Dermis blood vessel endothelial cell (primary cell): ENCODE measurements at regions not wholly inside any gene's neighbourhood (a gene's known extent, or its start where the extent isn't known, plus 50 kb on each side); places are given as distances from the start of the nearest gene placed in this dataset.
"Not testable (repeated sequence)": the region's sequence is repeated elsewhere in the genome, so short reads cannot be mapped to it uniquely, and the experiment has no call there.

Source experiments
- DNase-seq: peaks from one replicate; pipeline ENCODE4 v3.0.0; 2010

DNA sequence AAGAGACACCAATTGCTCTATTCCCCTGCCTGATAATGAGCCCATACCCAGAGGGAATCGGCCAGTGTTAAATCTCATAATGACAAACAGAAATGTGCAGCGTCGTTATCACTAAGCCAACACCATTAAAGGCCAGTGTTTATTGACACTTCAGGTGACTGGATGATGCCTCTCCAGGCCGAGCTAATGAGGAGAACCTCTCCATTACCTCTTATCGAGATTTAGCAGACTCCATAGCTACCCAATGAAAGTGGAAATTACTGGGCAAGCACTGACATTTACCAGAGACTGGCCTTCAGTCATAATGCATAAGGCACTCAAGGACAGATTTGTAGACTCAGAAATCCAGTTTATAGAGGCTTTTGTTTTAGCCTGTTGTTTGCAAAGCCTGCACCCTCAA, 669.5 kb downstream of the MAFB start:
- no peak for DNase-seq

DNA sequence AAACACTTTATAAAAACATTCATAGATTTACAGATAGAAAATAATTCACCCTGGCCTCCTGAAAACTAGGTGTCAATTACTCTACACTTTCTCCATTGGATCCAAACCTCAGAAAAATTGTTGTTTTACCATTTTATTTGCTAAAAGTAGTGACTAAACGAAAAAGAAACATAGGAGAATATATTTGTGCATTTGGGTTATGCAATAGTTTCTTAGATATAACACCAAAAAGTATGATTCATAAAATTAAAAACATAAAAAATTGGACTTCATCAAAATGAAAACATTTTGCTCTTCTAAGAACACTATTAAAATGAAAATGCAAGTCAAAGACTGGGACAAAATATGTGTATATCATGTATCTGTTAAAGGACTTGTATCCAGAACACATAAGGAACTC, 671.3 kb downstream of the MAFB start:
- no peak for DNase-seq

DNA sequence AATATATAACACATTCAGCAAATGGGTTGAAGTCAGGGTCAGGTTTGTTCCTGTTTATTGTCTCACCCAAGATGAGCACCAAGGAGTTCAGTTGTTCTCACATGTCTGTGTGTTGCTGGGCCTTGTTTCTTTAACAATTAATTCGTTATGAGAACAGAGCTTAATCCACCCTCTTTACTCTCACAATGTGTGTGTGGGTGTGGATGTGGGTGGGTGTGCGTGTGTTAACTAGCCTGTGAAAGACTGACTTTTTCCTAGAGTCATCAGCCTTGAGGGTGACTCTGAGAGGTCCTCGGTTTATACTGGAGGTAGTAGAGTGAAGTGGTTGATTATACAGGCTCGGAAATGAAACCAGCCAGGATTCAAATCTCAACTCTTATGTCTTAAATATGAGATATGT, 672.1 kb downstream of the MAFB start:
- DNase-seq = no peak

DNA sequence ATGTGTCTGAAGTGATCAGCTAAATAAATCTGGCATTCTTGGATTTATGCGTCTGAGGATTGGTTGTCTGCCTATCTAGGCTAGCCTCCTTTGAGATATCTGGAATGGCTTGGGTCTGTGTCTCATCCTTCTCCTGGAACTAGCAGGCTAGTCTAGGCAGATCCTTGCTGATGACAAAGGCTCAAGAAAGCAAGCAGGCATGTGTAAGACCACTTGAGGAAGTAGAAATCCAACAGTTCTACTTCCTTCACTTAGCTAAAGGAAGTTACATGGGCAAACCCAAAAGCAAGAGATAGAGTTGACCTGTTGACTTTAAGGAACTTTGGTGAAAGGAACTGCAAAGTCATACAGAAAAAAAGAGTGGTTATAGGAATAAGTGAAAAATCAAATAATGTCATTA, 672.6 kb downstream of the MAFB start:
- DNase-seq = no peak

DNA sequence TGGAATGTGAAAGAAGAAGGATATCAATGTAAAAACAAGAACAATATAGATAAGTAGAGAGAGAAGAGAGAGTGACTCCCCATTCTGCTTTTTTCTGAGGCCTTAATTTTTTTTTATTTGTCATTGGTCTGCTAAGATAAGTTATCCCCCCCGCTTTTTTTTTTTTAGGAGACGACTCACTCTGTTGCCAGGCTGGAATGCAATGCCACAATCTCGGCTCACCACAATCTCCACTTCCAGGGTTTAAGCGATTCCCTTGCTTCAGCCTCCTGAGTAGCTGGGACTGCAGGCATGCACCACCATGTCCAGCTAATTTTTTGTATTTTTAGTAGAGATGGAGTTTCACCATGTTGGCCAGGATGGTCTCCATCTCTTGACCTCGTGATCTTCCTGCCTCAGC, 677.0 kb downstream of the MAFB start:
- not testable (repeated sequence) for DNase-seq

DNA sequence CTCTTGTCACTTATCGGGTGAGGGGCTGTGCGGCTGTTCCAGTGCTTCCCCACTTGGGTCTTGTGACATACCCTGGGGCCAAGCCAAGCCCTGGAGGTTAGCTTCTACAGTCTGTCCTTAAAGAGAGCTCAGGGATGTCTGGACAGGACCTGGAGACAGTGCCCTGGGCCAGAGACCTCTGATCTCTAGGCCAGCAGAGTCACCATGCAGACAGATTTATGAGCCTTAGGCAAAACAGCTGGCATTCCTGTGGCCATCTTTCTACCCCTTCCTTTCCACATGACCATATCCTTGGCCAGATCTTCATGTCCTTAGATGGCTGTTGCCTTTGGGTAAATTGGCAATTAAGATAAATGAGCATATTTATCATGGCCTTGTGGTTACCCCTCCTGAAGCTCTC, 678.6 kb downstream of the MAFB start:
- DNase-seq = no peak

DNA sequence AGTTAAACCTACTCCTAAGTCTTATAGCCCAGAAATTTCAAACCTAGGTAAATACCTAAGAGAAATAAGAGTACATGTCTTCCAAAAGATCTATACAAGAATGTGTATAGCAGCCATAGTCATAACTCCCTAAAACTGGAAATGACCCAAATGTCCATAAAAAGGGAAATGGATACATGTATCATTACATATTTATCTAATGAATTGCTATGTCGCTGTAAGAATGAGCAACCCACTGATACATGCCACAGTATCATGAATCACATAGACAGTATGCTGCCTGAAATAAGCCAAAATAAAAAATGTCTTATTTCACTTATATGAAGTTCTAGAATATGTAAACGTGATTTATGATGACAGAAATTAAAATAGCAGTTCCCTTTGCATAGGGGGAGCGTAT, 679.5 kb downstream of the MAFB start:
- no peak for DNase-seq

DNA sequence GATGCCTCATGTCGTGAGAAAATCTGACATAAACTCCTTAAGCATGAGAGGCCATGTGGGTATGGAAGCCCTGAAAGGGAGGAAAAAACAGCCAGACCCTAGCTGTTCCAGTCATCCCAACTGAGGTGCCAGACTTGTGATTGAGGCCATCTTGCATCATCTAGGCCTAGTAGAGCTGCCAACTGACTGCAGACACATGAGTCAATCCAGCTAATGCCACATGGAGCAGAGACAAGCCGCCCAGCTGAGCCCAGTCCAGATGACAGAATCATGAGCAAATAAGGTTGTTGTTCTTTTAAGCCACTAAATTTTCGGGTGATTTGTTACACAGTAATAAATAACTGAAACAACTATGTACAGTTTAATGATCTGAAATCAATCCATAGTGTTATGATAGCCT, 680.9 kb downstream of the MAFB start:
- DNase-seq = no peak

DNA sequence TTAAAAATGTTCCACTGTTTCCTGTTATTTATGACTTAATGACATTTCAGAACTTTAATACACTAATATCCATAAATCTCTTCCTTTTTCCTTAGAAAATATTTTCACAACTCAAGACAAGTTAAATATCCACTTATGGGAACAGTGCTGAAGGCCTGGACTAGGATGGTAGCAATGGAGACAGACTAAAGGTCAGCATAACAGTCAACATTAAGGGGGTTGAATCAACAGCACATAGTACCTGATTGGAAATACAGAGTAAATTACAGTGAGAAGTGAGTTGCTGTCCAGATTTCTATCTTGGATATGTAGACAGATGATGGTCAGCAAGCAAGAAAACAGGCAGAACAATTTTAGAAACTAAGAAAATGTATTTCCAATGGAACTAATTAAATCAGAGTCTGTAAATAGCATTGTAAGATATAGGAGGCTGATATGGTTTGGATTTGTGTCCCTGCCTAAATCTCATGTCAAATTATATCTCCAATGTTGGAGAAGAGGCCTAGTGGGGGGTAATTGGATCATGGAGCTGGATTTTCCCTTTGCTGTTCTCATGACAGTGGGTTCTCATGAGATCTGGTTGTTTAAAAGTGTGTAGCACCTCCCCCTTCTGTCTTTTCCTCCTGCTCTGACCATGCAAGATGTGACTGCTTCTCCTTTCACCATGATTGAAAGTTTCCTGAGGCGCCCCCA, 682.7 kb downstream of the MAFB start:
- DNase-seq = no peak

DNA sequence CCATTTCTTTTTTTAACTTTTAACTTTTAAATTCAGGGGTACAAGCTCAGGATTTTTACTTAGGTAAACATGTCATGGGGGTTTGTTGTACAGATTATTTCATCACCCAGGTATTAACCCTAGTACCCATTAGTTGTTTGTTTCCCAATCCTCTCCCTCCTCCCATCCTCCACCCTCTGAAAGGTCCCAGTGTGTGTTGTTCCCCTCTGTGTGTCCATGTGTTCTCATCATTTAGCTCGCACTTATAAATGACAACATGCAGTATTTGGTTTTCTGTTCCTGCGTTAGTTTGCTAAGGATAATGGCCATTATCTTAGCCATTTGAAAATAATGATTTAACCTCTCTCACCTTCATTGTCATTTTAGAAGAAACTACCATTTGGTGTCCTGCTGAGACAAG, 684.9 kb downstream of the MAFB start:
- not testable (repeated sequence) for DNase-seq

DNA sequence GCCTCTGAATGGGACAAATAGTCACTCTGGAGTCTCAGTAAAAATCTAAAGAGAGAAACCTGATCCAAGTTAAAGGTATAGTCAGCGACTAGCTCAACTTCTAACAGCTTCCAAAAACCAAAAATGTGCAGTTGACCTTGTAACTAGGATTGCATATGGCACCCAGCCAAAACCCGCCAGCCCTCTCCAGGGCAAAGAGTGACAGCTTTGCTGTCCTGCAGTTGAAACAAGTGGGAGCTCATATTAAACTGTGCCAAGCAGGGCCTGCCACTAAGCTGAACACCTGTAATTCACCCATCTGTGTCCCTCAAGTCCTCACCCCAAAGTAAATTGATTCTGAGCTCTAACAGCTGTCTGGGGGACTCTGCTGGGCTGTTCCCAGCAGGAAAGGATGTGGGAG, 695.3 kb downstream of the MAFB start:
- DNase-seq = no peak

DNA sequence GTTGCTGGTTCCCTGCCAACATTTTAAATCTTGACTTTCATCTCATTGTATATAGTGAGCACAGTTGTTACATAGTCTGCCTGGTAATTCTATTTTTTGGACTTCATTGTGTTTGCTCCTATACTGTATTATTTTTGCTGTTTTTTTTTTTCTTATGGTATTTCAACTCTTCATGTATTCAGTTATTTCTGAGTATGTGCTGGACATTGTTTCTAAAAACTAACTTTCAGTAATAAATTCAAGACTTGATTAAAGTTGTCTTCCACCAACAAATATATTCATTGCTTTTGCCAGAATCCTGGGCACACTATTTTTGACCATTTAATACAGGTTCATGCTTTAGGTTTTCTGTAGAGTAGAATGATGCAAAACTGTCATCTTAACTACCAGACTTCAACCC, 698.3 kb downstream of the MAFB start:
- no peak for DNase-seq

DNA sequence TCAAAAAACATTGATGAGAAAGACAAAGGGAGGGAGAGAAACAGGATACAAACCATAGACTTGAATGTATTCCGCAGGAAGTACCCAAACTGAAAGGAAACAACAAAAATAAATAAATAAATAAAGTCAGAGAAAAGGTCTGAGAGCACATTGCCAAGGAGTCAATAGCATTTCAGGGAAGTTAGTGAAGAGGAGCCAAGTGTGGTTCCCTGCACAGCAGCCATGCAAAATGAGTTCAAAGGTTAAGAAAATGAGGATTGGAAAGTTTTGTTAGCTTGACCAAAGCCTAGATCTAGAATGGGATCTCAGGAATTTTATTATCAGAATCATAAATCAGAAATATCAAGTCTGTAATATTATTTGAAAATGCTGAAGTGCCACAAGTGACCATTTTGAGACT, 700.0 kb downstream of the MAFB start:
- no peak for DNase-seq

DNA sequence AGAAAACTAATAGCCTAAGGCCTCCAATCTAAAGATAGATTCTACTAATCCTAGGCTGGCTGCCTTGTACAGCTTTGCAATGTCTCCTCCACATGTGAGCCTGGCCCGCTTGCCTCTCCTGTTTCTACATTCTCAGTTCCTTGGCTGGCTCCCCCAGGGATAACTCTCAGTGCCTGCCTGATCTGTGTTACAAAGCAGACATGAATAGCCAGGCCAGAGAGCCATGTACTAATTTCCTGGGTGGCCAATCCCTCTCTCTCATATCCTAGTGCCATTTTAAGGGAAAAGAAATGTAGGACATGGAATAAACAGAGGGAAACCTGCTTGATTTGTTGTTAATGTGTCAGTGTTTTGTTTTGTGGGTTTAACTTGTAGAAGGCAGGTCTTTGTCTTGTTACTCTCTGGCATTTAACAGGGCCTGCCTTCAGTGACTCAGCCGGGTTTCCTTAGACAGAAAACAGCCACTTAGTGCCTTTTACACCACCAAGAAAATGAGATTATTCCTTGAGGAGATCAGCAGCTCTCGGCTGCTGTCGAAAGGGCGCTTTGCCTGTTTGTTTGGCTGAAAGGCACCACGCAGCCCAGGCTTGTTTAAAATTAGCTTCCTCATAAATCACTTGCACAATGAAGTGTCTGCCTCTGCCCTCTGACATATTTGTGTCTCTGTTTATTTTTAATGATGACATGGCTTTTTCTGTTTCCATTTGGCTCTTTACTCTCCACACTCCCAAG, 702.7 kb downstream of the MAFB start:
- DNase-seq = no peak

DNA sequence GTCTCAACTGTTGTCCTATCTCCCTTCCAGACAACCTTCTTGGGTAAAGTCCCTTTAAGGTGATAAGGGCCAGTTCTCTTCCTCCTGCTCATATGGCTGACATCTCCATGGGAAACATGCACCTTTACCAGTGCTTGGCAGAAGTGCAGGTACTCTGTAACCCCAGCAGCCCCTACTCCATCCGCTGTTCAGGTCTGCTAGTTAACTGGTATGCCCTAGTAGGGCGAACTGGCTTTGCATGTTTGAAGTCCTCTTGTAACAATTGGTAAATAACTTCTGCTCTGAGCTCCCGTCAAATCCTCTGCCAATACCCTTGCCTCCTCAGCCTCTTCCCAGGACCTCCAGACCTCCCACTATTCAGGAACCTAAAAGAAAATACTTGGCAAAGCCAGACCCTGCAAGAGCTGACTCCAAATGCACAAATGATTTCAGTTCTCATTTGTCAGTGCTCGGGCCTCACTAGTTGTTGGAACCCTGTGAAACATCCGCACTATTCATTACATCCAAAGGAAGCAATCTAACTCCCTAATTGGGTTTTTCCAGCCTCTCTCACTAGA, 703.7 kb downstream of the MAFB start:
- DNase-seq = no peak

DNA sequence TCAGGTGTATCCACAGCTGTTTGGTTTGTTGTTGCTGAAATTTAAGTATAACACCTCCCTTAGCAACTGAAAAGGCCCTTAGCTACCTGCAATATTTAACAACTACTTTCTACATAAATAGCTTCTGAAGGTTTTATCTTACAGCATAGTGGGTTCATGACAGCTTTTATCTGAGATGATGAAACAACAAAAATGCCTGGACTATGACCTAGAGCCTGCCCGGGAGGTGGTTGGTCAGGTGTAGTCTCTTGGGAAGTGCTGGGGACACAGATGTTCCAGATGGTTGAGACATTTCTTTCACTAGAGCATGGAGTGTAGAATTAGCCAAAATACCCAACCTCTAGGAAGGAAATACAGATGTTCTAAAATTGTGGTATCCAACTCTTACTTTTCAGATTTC, 705.4 kb downstream of the MAFB start:
- no peak for DNase-seq

DNA sequence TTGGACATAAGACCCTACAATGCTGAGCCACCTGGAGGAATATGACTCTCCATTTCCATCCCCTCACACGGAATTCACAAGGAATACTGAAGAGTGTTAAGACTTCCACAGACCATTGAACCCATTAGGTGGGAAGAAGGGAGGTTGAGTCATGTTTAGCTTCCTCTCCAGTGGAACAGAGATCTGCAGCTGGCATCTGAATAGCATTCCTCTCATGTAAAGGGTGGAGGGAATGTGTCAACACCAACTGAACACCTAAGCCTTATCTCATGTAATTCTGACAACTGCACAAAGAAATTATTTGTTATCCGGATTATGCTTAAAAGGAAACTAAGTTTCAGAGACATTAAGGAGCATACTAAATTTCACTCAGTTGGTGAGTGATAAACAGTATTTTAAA, 705.9 kb downstream of the MAFB start:
- DNase-seq = no peak

DNA sequence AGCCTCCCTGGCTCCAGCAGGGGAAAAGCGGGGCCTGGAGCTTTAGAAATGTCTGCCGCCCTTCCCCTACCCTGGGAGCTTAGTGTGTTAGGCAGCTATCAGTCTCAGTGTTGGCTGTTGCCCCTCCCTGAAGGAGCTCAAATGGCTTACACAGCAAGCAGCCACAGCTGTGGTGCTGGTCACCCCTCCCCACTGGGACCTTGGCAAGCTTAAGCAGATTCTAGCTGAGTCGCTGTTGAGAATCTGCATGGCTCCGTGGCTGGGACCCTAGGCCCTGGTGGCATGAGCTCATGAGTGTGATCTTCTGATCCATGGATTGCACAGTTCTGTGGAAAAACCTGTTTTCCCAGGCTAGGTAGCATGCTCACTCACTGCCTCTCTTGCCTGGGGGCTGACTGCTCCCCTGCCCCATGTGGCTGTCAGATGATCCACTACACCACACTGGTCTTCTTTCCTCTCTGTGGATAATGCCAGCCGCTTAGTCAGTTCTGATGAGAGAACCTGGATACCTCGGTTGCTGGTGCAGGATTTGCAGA, 714.0 kb downstream of the MAFB start:
- DNase-seq = no peak

DNA sequence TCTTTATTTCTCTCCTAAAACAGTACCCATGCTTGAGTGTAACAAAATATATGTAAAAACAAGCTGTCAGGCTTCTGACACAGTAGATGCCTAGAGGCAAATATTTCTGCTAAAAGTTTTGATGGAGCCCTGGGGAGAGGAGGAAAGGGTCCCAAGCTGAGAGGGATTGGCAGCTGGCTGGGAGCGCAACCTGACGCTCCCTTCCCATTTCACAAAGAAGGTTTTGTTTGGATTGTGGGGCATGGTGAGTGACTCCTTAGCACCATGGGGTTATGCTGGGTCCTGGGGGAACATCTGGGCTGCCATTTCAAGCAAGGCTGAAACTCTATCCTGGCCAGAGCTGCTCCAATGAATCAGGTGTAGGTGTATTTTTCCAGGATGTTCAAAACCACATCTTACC, 720.5 kb downstream of the MAFB start:
- no peak for DNase-seq

DNA sequence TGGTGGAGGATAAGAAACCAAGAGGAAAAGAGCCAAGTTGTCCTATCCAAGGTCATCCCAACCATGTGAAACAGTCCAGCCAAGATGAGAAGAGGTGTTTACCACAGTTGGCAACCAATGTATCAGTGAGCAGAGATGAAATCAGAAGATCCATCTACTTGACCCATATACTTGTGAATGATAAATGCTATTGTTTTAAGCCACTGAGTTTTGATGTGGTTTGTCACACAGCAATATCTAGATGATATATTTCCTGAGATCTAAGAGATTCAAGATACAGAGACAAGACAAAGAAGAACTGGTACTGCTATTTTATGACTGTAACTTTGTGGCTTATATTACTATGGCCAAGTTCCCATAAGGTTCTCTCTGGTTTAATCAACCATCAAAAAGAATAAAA, 721.2 kb downstream of the MAFB start:
- no peak for DNase-seq

DNA sequence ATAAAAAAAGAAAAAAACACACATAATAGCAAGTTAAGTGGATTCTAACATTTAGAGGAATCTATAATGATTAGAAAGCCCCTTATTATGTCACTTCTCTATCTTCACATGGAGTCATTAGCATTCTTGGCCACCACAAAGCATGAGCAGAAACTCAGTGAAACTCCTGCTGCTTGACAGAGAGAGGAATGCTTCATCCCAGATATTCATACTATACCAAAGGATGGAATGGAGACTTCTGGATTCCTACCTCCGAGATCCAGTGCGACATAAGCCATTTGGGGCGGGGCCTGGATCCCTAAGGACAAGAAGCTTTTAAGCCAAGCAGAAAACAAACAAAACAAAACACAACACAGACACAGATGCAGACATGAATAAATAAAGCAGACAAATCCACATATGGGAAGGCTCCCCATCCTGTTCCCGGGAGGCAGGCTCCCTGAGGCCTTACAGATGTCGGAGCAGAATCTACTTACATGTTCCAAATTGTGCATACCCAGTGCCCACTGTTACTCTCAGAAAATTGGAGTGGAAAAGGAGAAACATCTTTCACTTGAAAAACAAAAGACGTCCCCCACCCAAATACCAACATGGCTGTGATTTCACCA, 727.3 kb downstream of the MAFB start:
- no peak for DNase-seq

DNA sequence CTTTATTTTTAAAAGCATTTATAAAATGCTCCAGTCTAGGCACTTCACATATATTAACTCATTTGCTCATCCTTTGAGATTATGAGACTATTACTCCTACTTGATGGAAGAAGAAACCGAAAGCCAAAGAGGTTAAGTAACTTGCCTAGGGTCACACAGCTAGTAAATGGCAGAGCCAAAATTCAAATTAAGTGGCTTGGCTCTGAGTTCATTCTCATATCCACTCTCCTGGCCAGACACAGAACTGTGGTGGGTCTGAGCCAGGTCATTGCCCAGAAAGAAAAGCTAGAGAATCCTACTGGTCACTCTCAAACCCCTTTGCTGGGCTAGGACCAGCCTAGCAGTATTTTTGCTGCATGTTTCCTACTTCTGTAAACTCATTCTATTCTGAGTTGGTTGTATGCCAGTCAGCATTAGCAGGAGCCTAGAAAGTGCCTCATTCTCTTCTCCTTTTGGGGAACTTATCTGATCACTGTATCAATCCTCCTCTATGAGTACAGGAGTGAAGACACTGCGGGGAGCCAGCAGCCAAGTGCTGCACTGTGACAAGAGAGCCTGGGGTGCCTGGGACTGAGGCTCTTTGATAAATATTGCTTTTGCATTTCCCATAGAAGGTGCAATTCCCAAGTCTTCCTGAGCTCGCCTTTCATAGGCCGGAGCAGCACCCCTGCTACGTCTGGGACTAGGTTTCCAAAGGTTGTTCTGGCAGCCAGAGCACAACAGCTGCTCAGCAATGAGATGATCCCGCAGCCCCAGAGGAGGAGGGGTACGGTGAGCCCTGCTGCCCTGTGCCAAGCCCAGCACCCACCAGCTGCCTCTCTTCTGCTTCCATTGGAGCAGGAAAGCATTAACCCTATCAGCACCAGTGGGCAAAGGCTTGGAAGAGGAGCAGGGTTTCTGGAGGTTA, 728.3 kb downstream of the MAFB start:
- DNase-seq = no peak

DNA sequence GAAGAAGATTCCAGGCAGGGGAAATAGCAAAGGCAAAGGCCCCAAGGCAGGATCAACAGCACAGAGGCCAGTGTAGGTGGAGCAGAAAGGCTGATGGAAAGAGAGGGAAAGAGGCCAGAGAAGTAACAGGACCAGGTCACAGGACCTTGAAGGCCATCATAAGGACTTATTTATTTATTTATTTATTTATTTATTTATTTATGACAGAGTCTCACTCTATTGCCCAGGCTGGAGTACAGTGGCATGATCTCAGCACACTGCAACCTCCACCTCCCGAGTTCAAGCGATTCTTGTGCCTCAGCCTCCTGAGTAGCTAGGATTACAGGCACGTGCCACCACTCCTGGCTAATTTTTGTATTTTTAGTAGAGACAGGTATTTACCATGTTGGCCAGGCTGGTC, 731.1 kb downstream of the MAFB start:
- not testable (repeated sequence) for DNase-seq
